ENCODE measurements at regions not wholly inside any gene's neighbourhood (a gene's known extent, or its start where the extent isn't known, plus 50 kb on each side); places are given as distances from the start of the nearest gene placed in this dataset.

DNA sequence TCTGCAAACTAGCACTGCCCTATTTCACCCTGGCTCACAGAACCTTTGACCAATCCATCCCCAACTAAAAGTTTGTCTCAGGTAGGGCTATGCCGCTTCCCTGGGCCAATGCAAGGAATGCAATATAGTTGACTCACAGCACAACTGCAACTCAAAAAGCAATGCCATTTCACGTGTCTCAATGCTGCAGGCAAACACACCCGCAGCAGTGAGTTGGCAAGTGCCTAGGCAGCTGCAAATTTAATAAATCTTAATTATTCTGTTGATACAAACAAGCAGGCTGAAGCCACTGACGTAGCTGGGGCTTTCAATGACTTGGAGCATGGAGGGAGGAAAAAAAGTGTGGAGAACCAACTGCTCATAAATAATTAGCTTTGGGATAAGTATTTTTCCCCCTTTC, 87.9 kb downstream of the SYNE3 start:
- no peak overlapping the region for H3K4me3 ChIP-seq

DNA sequence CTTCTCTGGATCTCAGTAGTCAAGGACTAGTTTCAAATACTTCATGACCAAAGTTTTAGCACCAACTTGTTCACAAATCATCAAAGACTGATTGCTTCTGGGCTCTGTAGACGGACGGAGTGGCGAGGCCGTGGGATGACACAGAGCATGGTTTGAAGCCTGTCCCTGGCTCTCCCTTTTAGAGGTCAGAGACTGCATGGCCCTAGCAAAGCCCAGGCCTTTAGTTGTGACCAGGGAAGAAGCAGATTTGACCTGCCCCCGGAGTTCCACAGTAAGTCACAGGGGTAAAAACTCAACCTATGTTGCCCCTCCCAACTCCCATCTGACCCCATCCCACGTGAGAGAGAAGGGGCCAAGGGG, 90.4 kb downstream of the SYNE3 start:
- peaks cover 0 to 26% (median 19%) of the 10 kb centered on the region in 4 donors for H3K36me3 ChIP-seq
- no peak for TF ChIP-seq POLR2A (IDR thresholded peaks at IDR 0.05; ENCODE audit: low read depth)
- TF ChIP-seq POLR2AphosphoS5 (IDR thresholded peaks at IDR 0.05) = no peak
- TF ChIP-seq, protein P1, sequence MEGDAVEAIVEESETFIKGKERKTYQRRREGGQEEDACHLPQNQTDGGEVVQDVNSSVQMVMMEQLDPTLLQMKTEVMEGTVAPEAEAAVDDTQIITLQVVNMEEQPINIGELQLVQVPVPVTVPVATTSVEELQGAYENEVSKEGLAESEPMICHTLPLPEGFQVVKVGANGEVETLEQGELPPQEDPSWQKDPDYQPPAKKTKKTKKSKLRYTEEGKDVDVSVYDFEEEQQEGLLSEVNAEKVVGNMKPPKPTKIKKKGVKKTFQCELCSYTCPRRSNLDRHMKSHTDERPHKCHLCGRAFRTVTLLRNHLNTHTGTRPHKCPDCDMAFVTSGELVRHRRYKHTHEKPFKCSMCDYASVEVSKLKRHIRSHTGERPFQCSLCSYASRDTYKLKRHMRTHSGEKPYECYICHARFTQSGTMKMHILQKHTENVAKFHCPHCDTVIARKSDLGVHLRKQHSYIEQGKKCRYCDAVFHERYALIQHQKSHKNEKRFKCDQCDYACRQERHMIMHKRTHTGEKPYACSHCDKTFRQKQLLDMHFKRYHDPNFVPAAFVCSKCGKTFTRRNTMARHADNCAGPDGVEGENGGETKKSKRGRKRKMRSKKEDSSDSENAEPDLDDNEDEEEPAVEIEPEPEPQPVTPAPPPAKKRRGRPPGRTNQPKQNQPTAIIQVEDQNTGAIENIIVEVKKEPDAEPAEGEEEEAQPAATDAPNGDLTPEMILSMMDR (IDR thresholded peaks at IDR 0.05) = no peak
- no peak for TF ChIP-seq EP300 (IDR thresholded peaks at IDR 0.05)
- no peak overlapping the region for H3K4me3 ChIP-seq
- peaks cover 0 to 3% (median 0%) of the 10 kb centered on the region in 4 donors for H3K27me3 ChIP-seq
- H3K27ac ChIP-seq (replicated peaks in 1 of 4) = no peak overlapping the region
- H3K4me1 ChIP-seq = peaks cover 0 to 6% (median 0%) of the 10 kb centered on the region in 4 donors
- H3K9me3 ChIP-seq = no peaks in the 10 kb centered on the region
- no peak for DNase-seq (ENCODE audit: extremely low spot score)
- 94% methylated on average over 5 of the region's 6 CpGs for WGBS
- intact Hi-C loops (cut with DNase I) = no loop called here

More for the DNA sequence above, 87.9 kb downstream of the SYNE3 start:
- 86% methylated on average over 4 of the region's 4 CpGs for WGBS
- TF ChIP-seq, protein P1 (IDR thresholded peaks at IDR 0.05) = no peak
- peaks cover 3 to 41% (median 23%) of the 10 kb centered on the region in 4 donors for H3K36me3 ChIP-seq
- peaks cover 0 to 3% (median 0%) of the 10 kb centered on the region in 4 donors for H3K27me3 ChIP-seq
- no peak for DNase-seq (ENCODE audit: extremely low spot score)
- no peaks in the 10 kb centered on the region for H3K9me3 ChIP-seq
- intact Hi-C loops (cut with DNase I) = no loop called here
- no peak overlapping the region for H3K27ac ChIP-seq (replicated peaks in 1 of 4)
- H3K4me1 ChIP-seq = peaks cover 4 to 16% (median 8%) of the 10 kb centered on the region in 4 donors

DNA sequence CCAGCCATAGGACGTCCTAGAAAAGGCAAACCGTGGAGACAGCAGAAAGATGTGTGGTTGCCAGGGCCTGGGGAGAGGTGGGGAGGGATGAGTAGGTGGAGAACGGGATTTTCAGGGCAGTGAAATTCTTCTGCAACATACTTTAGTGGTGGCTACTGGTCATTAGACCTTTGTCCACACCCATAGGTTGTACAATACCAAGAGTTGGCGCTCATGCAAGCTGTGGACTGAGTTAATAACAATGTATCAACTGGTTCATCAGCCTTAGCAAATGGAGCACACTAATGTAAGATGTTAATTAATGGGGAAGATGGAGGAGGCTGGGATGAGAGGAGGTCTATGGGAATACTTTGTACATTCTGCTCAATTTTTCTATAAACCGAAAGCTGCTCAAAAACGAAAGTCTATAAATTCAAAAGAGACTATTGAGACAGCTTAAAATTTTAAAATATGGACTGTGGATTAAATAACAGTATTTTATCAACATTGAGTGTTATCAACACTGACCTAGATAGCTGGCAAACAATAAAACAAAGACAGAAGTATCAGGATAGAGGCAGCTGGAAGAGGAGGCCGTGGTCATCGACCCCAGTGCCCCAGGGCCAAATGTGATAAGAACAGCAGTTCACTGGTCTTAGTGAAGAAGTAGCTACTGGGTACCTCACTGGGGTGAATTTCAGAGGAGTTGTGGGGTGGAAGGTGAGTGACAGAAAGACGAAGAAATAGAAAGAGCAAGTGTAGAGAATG, 90.9 kb downstream of the SYNE3 start:
- peaks cover 0 to 3% (median 0%) of the 10 kb centered on the region in 4 donors for H3K27me3 ChIP-seq
- peaks cover 0 to 6% (median 0%) of the 10 kb centered on the region in 4 donors for H3K4me1 ChIP-seq
- no peak for TF ChIP-seq POLR2A (IDR thresholded peaks at IDR 0.05; ENCODE audit: low read depth)
- TF ChIP-seq, protein P1 (IDR thresholded peaks at IDR 0.05) = no peak
- no peak for TF ChIP-seq EP300 (IDR thresholded peaks at IDR 0.05)
- no peak for TF ChIP-seq POLR2AphosphoS5 (IDR thresholded peaks at IDR 0.05)
- H3K27ac ChIP-seq (replicated peaks in 1 of 4) = no peak overlapping the region
- peaks cover 0 to 29% (median 22%) of the 10 kb centered on the region in 4 donors for H3K36me3 ChIP-seq
- no peaks in the 10 kb centered on the region for H3K9me3 ChIP-seq
- intact Hi-C loops (cut with DNase I) = no loop called here
- DNase-seq (ENCODE audit: extremely low spot score) = no peak
- no peak overlapping the region for H3K4me3 ChIP-seq
- WGBS = 94% methylated on average over 9 of the region's 9 CpGs

DNA sequence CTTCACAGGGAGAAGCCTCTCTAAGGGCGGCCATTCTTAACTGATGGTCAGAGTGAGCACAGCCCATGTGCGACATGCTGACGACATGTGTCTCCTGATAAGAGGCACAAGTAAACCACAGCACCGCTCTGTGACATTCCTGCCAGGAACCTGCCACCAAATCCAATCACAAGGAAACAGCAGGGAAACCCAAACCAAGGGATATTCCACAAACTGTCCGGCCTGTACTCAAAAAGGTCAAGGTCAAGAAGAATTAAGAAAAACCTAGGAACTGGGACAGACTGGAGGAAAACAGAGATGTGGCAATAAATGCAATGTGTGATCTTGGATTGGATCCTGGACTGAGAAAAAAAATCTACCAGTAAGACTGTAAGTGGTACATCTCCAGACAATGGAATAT, 91.9 kb downstream of the SYNE3 start:
- Histone ChIP-seq H3K4me3 (no peak overlapping the region), H3K4me1 (peaks cover 0 to 6% (median 0%) of the 10 kb centered on the region in 4 donors), H3K27me3 (peaks cover 0 to 3% (median 0%) of the 10 kb centered on the region in 4 donors), H3K36me3 (peaks cover 0 to 32% (median 24%) of the 10 kb centered on the region in 4 donors), H3K9me3 (no peaks in the 10 kb centered on the region), H3K27ac (replicated peaks in 1 of 4) (no peak overlapping the region)
- no peak for DNase-seq (ENCODE audit: extremely low spot score)
- WGBS = 79% methylated on average over 5 of the region's 5 CpGs
- intact Hi-C loops (cut with DNase I) = no loop called here
- TF ChIP-seq, protein P1 (IDR thresholded peaks at IDR 0.05) = no peak
- no peak for TF ChIP-seq POLR2A (IDR thresholded peaks at IDR 0.05; ENCODE audit: low read depth)
- no peak for TF ChIP-seq POLR2AphosphoS5 (IDR thresholded peaks at IDR 0.05)
- no peak for TF ChIP-seq EP300 (IDR thresholded peaks at IDR 0.05)
